Astrocyte of the spinal cord (primary cell): ENCODE measurements at regions not wholly inside any gene's neighbourhood (a gene's known extent, or its start where the extent isn't known, plus 50 kb on each side); places are given as distances from the start of the nearest gene placed in this dataset.

ENCODE experiments used
- DNase-seq: peaks from one replicate; pipeline ENCODE4 v3.0.0; 2011; ENCODE audit warnings: low read depth, low spot score
- H3K4me3 ChIP-seq: 2 replicates; pipeline ENCODE4 v1.5.1; 2011; ENCODE audit warnings: low read depth, mild to moderate bottlenecking, low read length, moderate library complexity
- CTCF ChIP-seq: IDR thresholded peaks from 2 replicates; pipeline ENCODE4 v1.5.1; 2012; ENCODE audit warnings: low read depth, mild to moderate bottlenecking, low read length, inconsistent platforms
- in situ Hi-C: cut with HindIII; loops from 2 replicates; pipeline ENCODE4 v1.10.0; 2017; ENCODE audit warnings: low sequenced_read_pairs

DNA sequence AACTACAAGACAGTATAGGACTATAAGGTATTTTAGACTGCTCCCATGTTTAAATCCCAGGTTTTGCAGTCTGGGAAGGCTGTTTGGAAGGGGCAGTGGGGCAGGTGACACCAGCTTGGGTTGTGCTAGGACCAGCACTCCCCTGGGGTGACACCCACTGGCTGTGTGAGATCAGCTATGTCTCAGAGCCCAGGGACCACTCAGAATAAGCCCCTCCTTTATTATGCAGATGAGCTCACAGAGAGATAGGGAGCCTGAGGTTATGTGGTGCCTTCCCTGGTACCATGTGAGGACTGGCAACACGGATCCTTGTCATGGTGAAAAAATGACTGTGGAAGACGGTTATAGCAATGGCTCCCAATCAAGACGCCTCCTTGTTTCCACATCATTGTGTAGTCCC is 71.0 kb downstream of the NENF start:
- in situ Hi-C loops: no loop called here
- no peak for DNase-seq
- no peak for TF ChIP-seq CTCF
- no peak overlapping the region for H3K4me3 ChIP-seq

GRCh38 chr1:212504171-212504803 is 71.6 kb downstream of the NENF start:
- no peak for DNase-seq

GRCh38 chr1:212506666-212507065 is 73.9 kb downstream of the NENF start:
- in situ Hi-C loops: no loop called here
- no peak for TF ChIP-seq CTCF
- no peak for DNase-seq
- no peak overlapping the region for H3K4me3 ChIP-seq

More at GRCh38 chr1:212504171-212504803, 71.6 kb downstream of the NENF start:
- in situ Hi-C loops: no loop called here
- no peak overlapping the region for H3K4me3 ChIP-seq
- no peak for TF ChIP-seq CTCF

GRCh38 chr1:212507369-212507768 is 74.6 kb downstream of the NENF start:
- DNase-seq: no peak
- H3K4me3 ChIP-seq: no peak overlapping the region
- in situ Hi-C loops: no loop called here
- no peak for TF ChIP-seq CTCF

DNA sequence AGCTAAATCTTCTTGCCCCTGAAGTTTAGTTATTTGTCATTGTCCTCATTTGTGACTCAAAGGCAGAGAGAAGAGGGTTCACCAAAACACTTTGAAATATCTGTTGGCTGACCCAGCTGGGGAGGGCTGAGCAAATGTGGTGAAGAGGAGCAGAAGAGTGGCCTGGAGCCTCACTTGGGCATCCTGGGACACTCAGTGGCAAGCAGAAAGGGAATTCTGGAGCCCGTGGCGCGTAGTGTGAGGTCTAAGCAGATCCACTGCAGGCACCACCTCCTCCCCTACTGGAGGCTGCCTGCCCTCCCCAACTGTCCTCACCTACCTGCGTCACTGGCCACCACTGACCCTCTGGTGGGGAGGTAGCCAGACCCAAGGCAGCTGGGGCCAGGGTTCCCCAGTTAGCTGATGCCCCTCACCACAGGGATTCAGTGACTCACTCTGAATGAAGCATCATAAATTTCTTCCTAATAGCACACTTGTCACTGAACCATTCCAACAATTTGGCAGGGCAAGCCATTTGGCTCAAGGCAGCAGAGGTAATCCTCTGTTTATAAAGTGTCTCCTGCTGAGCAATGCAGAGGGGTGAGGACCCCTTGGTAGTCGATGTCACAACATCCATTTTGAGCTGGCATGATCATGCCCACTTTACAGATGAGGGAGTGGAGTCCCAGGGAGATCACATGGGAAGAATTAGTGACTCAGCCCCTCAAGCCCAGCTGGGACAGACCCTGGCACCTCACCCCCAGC is 80.3 kb downstream of the NENF start:
- peak; percentile 84 for DNase-seq

DNA sequence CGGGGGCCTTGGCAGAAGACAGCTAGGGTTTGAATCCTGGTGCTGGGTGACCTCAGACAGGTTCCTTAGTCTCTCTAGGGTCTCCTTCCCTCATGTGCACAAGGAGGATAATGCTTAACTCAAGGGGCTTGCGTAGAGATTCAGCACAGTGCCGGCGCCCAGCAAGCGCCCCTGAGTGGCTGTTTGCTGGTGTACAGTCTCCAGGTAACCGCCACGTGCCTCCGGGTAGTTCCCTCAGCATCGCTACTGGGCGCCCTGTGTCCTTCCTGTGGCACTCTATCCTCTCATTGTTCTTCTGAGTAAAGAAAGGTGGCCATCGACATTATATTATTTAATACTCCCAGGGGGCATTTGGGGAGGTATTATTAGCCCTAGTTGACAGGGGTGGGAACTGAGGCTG is 80.9 kb downstream of the NENF start:
- peak; percentile 6 for DNase-seq
- no peak overlapping the region for H3K4me3 ChIP-seq
- in situ Hi-C loops: no loop called here
- TF ChIP-seq CTCF: no peak

More for the DNA sequence above, 80.3 kb downstream of the NENF start:
- in situ Hi-C loops: no loop called here
- H3K4me3 ChIP-seq: no peak overlapping the region
- no peak for TF ChIP-seq CTCF
